Osteocyte (in vitro differentiated cells): ENCODE measurements at regions not wholly inside any gene's neighbourhood (a gene's known extent, or its start where the extent isn't known, plus 50 kb on each side); places are given as distances from the start of the nearest gene placed in this dataset.

Experiments
- DNase-seq: peaks from one replicate; pipeline ENCODE4 v3.0.0; 2021; ENCODE audit warnings: mixed read lengths; ENCODE audit not compliant: unreplicated experiment; ENCODE audit errors: extremely low spot score
- H3K27ac Mint-ChIP-seq: one replicate; pipeline ENCODE4 v1.8.0; 2021; ENCODE audit warnings: mild to moderate bottlenecking, mixed read lengths; ENCODE audit not compliant: unreplicated experiment
- H3K27me3 Mint-ChIP-seq: one replicate; pipeline ENCODE4 v1.8.0; 2021; ENCODE audit warnings: mixed read lengths; ENCODE audit not compliant: unreplicated experiment
- H3K36me3 Mint-ChIP-seq: one replicate; pipeline ENCODE4 v1.8.0; 2021; ENCODE audit warnings: mixed read lengths; ENCODE audit not compliant: unreplicated experiment
- H3K4me1 Mint-ChIP-seq: one replicate; pipeline ENCODE4 v1.8.0; 2021; ENCODE audit warnings: mixed read lengths; ENCODE audit not compliant: unreplicated experiment
- H3K4me3 Mint-ChIP-seq: one replicate; pipeline ENCODE4 v1.8.0; 2021; ENCODE audit warnings: mild to moderate bottlenecking, moderate library complexity, mixed read lengths; ENCODE audit not compliant: unreplicated experiment
- H3K9me3 Mint-ChIP-seq: one replicate; pipeline ENCODE4 v1.8.0; 2021; ENCODE audit warnings: mixed read lengths; ENCODE audit not compliant: unreplicated experiment
- CTCF ChIP-seq: fragments of 200-600 bp; sonication (generic); IDR thresholded peaks from 2 replicates; pipeline ENCODE4 v1.5.0; 2021; ENCODE audit warnings: antibody characterized with exemption, mild to moderate bottlenecking, moderate library complexity

GRCh38 chr1:222123111-222123510 is 381.2 kb upstream of the DUSP10 start:
- no peaks in the 10 kb centered on the region for H3K9me3 Mint-ChIP-seq
- H3K4me1 Mint-ChIP-seq, result no peaks in the 10 kb centered on the region
- H3K36me3 Mint-ChIP-seq, result no peaks in the 10 kb centered on the region
- peaks cover 11% of the 10 kb centered on the region for H3K27me3 Mint-ChIP-seq
- no peak for DNase-seq
- TF ChIP-seq CTCF, result no peak
- H3K4me3 Mint-ChIP-seq, result no peak overlapping the region
- no peak overlapping the region for H3K27ac Mint-ChIP-seq

- peaks cover 14% of the 10 kb centered on the region for H3K27me3 Mint-ChIP-seq
- H3K27ac Mint-ChIP-seq, result no peak overlapping the region
- H3K36me3 Mint-ChIP-seq, result no peaks in the 10 kb centered on the region
- TF ChIP-seq CTCF, result no peak
- no peaks in the 10 kb centered on the region for H3K9me3 Mint-ChIP-seq
- DNase-seq, result no peak
- no peak overlapping the region for H3K4me3 Mint-ChIP-seq
- no peaks in the 10 kb centered on the region for H3K4me1 Mint-ChIP-seq
These were observed 375.9 kb upstream of the DUSP10 start for GRCh38 chr1:222117809-222118208.

DNA sequence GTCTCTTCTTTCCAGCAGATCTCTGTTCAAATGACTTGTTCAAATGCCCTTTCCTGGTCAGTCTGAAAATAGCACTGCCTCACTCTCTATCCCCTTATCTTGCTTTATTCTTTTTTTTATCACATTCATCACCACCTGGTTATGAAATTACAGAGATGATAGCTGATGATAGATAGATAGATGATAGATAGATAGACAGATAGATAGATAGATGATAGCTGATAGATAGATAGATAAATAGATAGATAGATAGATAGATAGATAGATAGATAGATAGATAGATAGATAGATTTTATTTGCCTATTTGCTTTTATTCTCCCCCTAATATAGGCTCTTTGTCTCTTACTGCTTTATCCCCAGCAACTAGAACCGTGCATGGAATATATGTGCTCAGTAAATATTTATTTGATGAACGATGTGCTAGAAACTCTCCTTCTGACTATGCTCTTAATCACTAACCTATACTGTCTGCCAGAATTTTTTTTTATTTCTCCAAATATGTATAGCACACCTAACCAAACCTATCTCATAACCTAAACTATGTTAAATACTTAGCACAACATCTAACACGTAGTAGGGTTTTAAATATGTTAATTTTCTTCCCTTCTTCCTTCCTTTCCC is 372.8 kb upstream of the DUSP10 start:
- no peak for TF ChIP-seq CTCF
- DNase-seq, result no peak
- no peaks in the 10 kb centered on the region for H3K36me3 Mint-ChIP-seq
- H3K9me3 Mint-ChIP-seq, result no peaks in the 10 kb centered on the region
- no peaks in the 10 kb centered on the region for H3K4me1 Mint-ChIP-seq
- H3K27ac Mint-ChIP-seq, result no peak overlapping the region
- no peak overlapping the region for H3K4me3 Mint-ChIP-seq
- peaks cover 11% of the 10 kb centered on the region for H3K27me3 Mint-ChIP-seq

- no peak overlapping the region for H3K27ac Mint-ChIP-seq
- H3K27me3 Mint-ChIP-seq, result peaks cover 2% of the 10 kb centered on the region
- DNase-seq, result no peak
- H3K4me3 Mint-ChIP-seq, result no peak overlapping the region
- no peaks in the 10 kb centered on the region for H3K9me3 Mint-ChIP-seq
- no peaks in the 10 kb centered on the region for H3K4me1 Mint-ChIP-seq
- no peaks in the 10 kb centered on the region for H3K36me3 Mint-ChIP-seq
- no peak for TF ChIP-seq CTCF
These were observed 367.9 kb upstream of the DUSP10 start for GRCh38 chr1:222109836-222110235.

DNA sequence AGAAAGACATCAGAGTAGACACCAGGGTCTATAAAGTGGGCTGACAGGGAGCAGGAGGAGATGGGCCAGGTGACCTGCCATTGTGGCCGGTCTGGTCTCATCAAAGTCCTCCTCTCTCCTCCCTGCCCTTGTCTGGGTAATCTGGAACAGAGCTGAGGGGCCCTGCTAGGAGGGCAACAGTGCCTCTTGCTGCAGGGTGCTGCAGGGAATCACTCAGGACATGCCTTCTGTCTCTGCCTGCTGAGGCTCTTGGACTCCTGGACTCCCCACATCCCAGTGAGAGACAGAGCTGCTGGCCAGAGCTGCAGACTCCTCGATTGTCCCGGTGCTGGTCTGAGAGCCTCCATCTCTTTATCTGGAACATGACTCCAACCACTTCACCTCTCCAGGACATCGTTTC is 366.1 kb upstream of the DUSP10 start:
- no peaks in the 10 kb centered on the region for H3K4me1 Mint-ChIP-seq

More for the DNA sequence above, 366.1 kb upstream of the DUSP10 start:
- no peak for TF ChIP-seq CTCF
- no peak for DNase-seq
- Mint-ChIP-seq H3K27ac (no peak overlapping the region), H3K9me3 (no peaks in the 10 kb centered on the region), H3K27me3 (peaks cover 2% of the 10 kb centered on the region), H3K36me3 (no peaks in the 10 kb centered on the region), H3K4me3 (no peak overlapping the region)
